ENCODE measurements at regions not wholly inside any gene's neighbourhood (a gene's known extent, or its start where the extent isn't known, plus 50 kb on each side); places are given as distances from the start of the nearest gene placed in this dataset.

GRCh38 chr7:155878250-155878649 is 66.0 kb upstream of the SHH start:
- no peaks in the 10 kb centered on the region for H3K79me2 ChIP-seq
- H2AFZ ChIP-seq, result no peak overlapping the region
- no peaks in the 10 kb centered on the region for H4K20me1 ChIP-seq (ENCODE audit: insufficient read depth, poor library complexity, severe bottlenecking)
- H3K4me2 ChIP-seq, result no peak overlapping the region
- TF ChIP-seq CTCF (IDR thresholded peaks at IDR 0.05; ENCODE audit: poor library complexity) (no peak), EZH2 (IDR thresholded peaks at IDR 0.05; ENCODE audit: borderline replicate concordance) (no peak), EZH2phosphoT487 (IDR thresholded peaks at IDR 0.05; ENCODE audit: low read depth, severe bottlenecking, unreplicated experiment) (no peak)
- no peaks in the 10 kb centered on the region for H3K4me1 ChIP-seq (ENCODE audit: insufficient read depth)
- no peak overlapping the region for H3K27ac ChIP-seq
- H3K36me3 ChIP-seq (replicated peaks; ENCODE audit: insufficient read depth, low read depth), result no peaks in the 10 kb centered on the region
- WGBS (ENCODE audit: low lambda C conversion rate, missing lambda C conversion rate), result 91% methylated on average over 11 of the region's 11 CpGs
- no peaks in the 10 kb centered on the region for H3K9me2 ChIP-seq (replicated peaks; ENCODE audit: insufficient read depth)
- H3K9me3 ChIP-seq (ENCODE audit: low read depth), result no peaks in the 10 kb centered on the region
- H3K27me3 ChIP-seq, result no peaks in the 10 kb centered on the region
- DNase-seq (ENCODE audit: low spot score), result no peak
- no peak overlapping the region for H3K4me3 ChIP-seq

- 58% methylated on average over 2 of the region's 2 CpGs for WGBS (ENCODE audit: low lambda C conversion rate, missing lambda C conversion rate)
- Histone ChIP-seq H2AFZ (no peak overlapping the region), H3K4me2 (no peak overlapping the region), H3K36me3 (replicated peaks; ENCODE audit: insufficient read depth, low read depth) (no peaks in the 10 kb centered on the region), H3K4me3 (no peak overlapping the region), H3K9me3 (ENCODE audit: low read depth) (no peaks in the 10 kb centered on the region), H3K27ac (no peak overlapping the region), H4K20me1 (ENCODE audit: insufficient read depth, poor library complexity, severe bottlenecking) (no peaks in the 10 kb centered on the region), H3K79me2 (no peaks in the 10 kb centered on the region), H3K9me2 (replicated peaks; ENCODE audit: insufficient read depth) (no peaks in the 10 kb centered on the region), H3K4me1 (ENCODE audit: insufficient read depth) (no peaks in the 10 kb centered on the region), H3K27me3 (no peaks in the 10 kb centered on the region)
- no peak for DNase-seq (ENCODE audit: low spot score)
- no peak for TF ChIP-seq EZH2 (IDR thresholded peaks at IDR 0.05; ENCODE audit: borderline replicate concordance)
Measured at GRCh38 chr7:155877167-155877566, 64.9 kb upstream of the SHH start.

GRCh38 chr7:155874411-155874810 is 62.1 kb upstream of the SHH start:
- no peak overlapping the region for H3K4me2 ChIP-seq
- no peaks in the 10 kb centered on the region for H3K36me3 ChIP-seq (replicated peaks; ENCODE audit: insufficient read depth, low read depth)
- 96% methylated on average over 3 of the region's 3 CpGs for WGBS (ENCODE audit: low lambda C conversion rate, missing lambda C conversion rate)
- no peaks in the 10 kb centered on the region for H3K9me2 ChIP-seq (replicated peaks; ENCODE audit: insufficient read depth)
- DNase-seq (ENCODE audit: low spot score), result no peak
- no peaks in the 10 kb centered on the region for H3K4me1 ChIP-seq (ENCODE audit: insufficient read depth)
- H3K4me3 ChIP-seq, result no peak overlapping the region
- no peaks in the 10 kb centered on the region for H4K20me1 ChIP-seq (ENCODE audit: insufficient read depth, poor library complexity, severe bottlenecking)
- no peaks in the 10 kb centered on the region for H3K9me3 ChIP-seq (ENCODE audit: low read depth)
- no peak overlapping the region for H2AFZ ChIP-seq
- no peaks in the 10 kb centered on the region for H3K27me3 ChIP-seq
- H3K27ac ChIP-seq, result no peak overlapping the region
- H3K79me2 ChIP-seq, result no peaks in the 10 kb centered on the region
- TF ChIP-seq EZH2 (IDR thresholded peaks at IDR 0.05; ENCODE audit: borderline replicate concordance) (no peak), EZH2phosphoT487 (IDR thresholded peaks at IDR 0.05; ENCODE audit: low read depth, severe bottlenecking, unreplicated experiment) (no peak), CTCF (IDR thresholded peaks at IDR 0.05; ENCODE audit: poor library complexity) (no peak)

- Histone ChIP-seq H3K36me3 (replicated peaks; ENCODE audit: insufficient read depth, low read depth) (no peaks in the 10 kb centered on the region), H3K9me2 (replicated peaks; ENCODE audit: insufficient read depth) (no peaks in the 10 kb centered on the region), H2AFZ (no peak overlapping the region), H4K20me1 (ENCODE audit: insufficient read depth, poor library complexity, severe bottlenecking) (no peaks in the 10 kb centered on the region), H3K4me2 (no peak overlapping the region), H3K4me1 (ENCODE audit: insufficient read depth) (no peaks in the 10 kb centered on the region), H3K79me2 (no peaks in the 10 kb centered on the region), H3K27me3 (no peaks in the 10 kb centered on the region), H3K27ac (no peak overlapping the region), H3K9me3 (ENCODE audit: low read depth) (no peaks in the 10 kb centered on the region), H3K4me3 (no peak overlapping the region)
- WGBS (ENCODE audit: low lambda C conversion rate, missing lambda C conversion rate), result 87% methylated on average over 6 of the region's 6 CpGs
- no peak for TF ChIP-seq EZH2 (IDR thresholded peaks at IDR 0.05; ENCODE audit: borderline replicate concordance)
- TF ChIP-seq CTCF (IDR thresholded peaks at IDR 0.05; ENCODE audit: poor library complexity), result no peak
- no peak for TF ChIP-seq EZH2phosphoT487 (IDR thresholded peaks at IDR 0.05; ENCODE audit: low read depth, severe bottlenecking, unreplicated experiment)
- no peak for DNase-seq (ENCODE audit: low spot score)
Measured at GRCh38 chr7:155874010-155874409, 61.7 kb upstream of the SHH start.

Measured in hepatocyte (in vitro differentiated cells).